ENCODE measurements at regions not wholly inside any gene's neighbourhood (a gene's known extent, or its start where the extent isn't known, plus 50 kb on each side); places are given as distances from the start of the nearest gene placed in this dataset.

DNA sequence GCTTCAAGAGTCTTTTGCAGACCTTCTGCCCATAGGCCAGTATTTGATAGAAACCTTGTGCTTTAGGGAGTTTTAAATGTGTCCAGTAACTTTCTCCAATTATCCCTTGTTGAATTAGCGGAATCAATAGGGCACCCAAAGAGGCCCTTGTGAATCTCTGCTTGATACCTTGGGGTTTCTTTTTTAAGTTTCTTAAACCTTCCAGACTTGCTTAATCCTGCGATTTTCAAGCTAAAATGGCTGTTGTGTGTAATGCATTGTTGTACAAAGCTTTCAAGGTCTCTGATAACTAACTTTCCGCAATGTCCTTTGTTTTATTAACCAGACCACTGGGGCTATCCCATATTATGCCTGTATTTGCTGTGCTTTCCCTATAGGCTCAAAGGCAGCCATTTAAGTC is 577.4 kb upstream of the RORB start:
- Histone ChIP-seq H3K4me3 (no peak overlapping the region), H3K4me1 (no peaks in the 10 kb centered on the region), H3K36me3 (no peaks in the 10 kb centered on the region), H3K27me3 (no peaks in the 10 kb centered on the region), H3K9me3 (no peaks in the 10 kb centered on the region), H3K27ac (no peak overlapping the region)
- ATAC-seq (no peak), DNase-seq (no peak)
- in situ Hi-C loops (cut with MboI; ENCODE audit: low sequenced_read_pairs in 4 of 4) (no loop called here), intact Hi-C loops (cut with DNase I; ENCODE audit: low total_unique reads) (no loop called here)
- TF ChIP-seq, protein P1, sequence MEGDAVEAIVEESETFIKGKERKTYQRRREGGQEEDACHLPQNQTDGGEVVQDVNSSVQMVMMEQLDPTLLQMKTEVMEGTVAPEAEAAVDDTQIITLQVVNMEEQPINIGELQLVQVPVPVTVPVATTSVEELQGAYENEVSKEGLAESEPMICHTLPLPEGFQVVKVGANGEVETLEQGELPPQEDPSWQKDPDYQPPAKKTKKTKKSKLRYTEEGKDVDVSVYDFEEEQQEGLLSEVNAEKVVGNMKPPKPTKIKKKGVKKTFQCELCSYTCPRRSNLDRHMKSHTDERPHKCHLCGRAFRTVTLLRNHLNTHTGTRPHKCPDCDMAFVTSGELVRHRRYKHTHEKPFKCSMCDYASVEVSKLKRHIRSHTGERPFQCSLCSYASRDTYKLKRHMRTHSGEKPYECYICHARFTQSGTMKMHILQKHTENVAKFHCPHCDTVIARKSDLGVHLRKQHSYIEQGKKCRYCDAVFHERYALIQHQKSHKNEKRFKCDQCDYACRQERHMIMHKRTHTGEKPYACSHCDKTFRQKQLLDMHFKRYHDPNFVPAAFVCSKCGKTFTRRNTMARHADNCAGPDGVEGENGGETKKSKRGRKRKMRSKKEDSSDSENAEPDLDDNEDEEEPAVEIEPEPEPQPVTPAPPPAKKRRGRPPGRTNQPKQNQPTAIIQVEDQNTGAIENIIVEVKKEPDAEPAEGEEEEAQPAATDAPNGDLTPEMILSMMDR (IDR thresholded peaks at IDR 0.05 in 4 of 5, conservative IDR thresholded peaks at IDR 0.05 in 1 of 5) = no peak
- TF ChIP-seq POLR2A (IDR thresholded peaks at IDR 0.05) = no peak

DNA sequence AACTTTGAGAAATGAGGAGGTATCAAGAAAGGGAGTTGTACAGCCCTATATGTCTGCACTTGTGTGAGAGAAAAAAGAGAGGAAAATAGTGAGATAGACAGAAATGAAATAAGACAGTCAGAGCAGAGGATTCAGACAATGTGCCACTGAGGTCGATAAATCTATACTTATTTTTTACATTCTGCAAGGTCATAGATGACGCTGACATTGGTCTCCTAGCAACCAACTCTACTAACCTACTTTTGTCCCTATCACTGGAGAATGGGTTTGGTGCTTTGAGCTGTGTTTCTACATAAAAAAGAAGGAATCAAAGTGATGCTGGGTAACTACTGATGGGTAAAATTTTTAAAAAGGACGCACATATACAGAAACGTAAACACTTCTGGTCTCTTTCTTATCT is 573.3 kb upstream of the RORB start:
- H3K27ac ChIP-seq = no peak overlapping the region
- no peak overlapping the region for H3K4me3 ChIP-seq
- ATAC-seq = no peak
- no peaks in the 10 kb centered on the region for H3K9me3 ChIP-seq
- TF ChIP-seq, protein P1 (IDR thresholded peaks at IDR 0.05 in 4 of 5, conservative IDR thresholded peaks at IDR 0.05 in 1 of 5) = no peak
- no peak for TF ChIP-seq POLR2A (IDR thresholded peaks at IDR 0.05)
- no peaks in the 10 kb centered on the region for H3K36me3 ChIP-seq
- in situ Hi-C loops (cut with MboI; ENCODE audit: low sequenced_read_pairs in 4 of 4) (no loop called here), intact Hi-C loops (cut with DNase I; ENCODE audit: low total_unique reads) (no loop called here)
- no peaks in the 10 kb centered on the region for H3K27me3 ChIP-seq
- no peaks in the 10 kb centered on the region for H3K4me1 ChIP-seq
- no peak for DNase-seq

DNA sequence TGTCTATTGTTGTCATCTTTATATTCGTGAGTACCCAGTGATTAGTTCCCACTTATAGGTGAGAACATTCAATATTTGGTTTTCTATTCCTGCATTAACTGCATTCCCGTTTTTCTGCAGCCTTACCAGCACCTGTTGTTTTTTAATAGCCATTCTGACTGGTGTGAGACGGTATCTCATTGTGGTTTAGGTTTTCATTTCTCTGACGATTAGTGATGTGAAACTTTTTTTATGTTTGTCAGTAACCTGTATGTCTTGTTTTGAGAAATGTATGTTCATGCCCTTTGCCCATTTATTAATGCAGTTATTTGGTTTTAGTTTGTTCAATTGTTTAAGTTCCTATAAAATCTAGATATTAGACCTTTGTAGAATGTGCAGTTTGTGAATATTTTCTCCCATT is 546.0 kb upstream of the RORB start:
- DNase-seq (no peak), ATAC-seq (no peak)
- Histone ChIP-seq H3K9me3 (no peaks in the 10 kb centered on the region), H3K4me3 (no peak overlapping the region), H3K4me1 (no peaks in the 10 kb centered on the region), H3K36me3 (no peaks in the 10 kb centered on the region), H3K27ac (no peak overlapping the region), H3K27me3 (no peaks in the 10 kb centered on the region)
- intact Hi-C loops (cut with DNase I; ENCODE audit: low total_unique reads) = no loop called here
- in situ Hi-C loops (cut with MboI; ENCODE audit: low sequenced_read_pairs in 4 of 4) = no loop called here
- TF ChIP-seq, protein P1 (IDR thresholded peaks at IDR 0.05 in 4 of 5, conservative IDR thresholded peaks at IDR 0.05 in 1 of 5) = no peak
- no peak for TF ChIP-seq POLR2A (IDR thresholded peaks at IDR 0.05)

DNA sequence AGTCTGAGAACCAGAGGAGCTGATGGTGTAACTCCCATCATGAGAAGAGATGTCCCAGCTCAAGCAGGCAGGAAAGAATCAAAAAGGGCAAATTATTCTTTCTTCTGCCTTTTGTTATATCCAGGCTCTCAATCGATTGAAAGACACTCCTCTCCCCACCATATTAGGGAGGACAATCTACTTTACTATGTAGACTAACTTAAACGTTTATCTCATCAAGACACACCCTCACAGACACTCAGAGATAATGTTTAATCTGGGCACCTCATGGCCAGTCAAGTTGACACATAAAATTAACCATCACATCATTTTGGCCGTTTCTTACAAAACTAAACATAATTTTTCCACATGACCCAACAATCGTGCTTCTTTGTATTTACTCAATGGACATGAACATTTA is 534.3 kb upstream of the RORB start:
- ATAC-seq = no peak
- intact Hi-C loops (cut with DNase I; ENCODE audit: low total_unique reads) (no loop called here), in situ Hi-C loops (cut with MboI; ENCODE audit: low sequenced_read_pairs in 4 of 4) (loop anchor here in 1 of 4 donors (10.0 kb wide), 1 partner anchor 58 kb away; no protein-coding TSS in a partner anchor)

More for the DNA sequence above, 534.3 kb upstream of the RORB start:
- Histone ChIP-seq H3K27me3 (no peaks in the 10 kb centered on the region), H3K27ac (no peak overlapping the region), H3K4me1 (no peaks in the 10 kb centered on the region), H3K4me3 (no peak overlapping the region), H3K36me3 (no peaks in the 10 kb centered on the region), H3K9me3 (no peaks in the 10 kb centered on the region)
- TF ChIP-seq POLR2A (IDR thresholded peaks at IDR 0.05) = no peak
- TF ChIP-seq, protein P1 (IDR thresholded peaks at IDR 0.05 in 4 of 5, conservative IDR thresholded peaks at IDR 0.05 in 1 of 5) = no peak
- DNase-seq = no peak

Measured in gastrocnemius medialis (tissue), 4 donors.